Lung (tissue), 11 donors: ENCODE measurements at regions not wholly inside any gene's neighbourhood (a gene's known extent, or its start where the extent isn't known, plus 50 kb on each side); places are given as distances from the start of the nearest gene placed in this dataset.

Experiments used
- ATAC-seq: fragments of 200-7000 bp; cut with Tn5 transposase; one replicate; pipeline ENCODE4 v1.9.1; 2020; ENCODE audit warnings: moderate number of reproducible peaks; ENCODE audit not compliant: insufficient read depth, low FRiP score
- DNase-seq, 3 donors: peaks; one replicate each; pipeline ENCODE4 v3.0.0-alpha.2; 2013 to 2017
- H3K27ac ChIP-seq, 2 donors: one replicate each; pipeline ENCODE4 v1.5.1; 2013; ENCODE audit warnings: mild to moderate bottlenecking in 2 of 2, moderate library complexity in 2 of 2, control low read depth in 1 of 2, inconsistent platforms in 1 of 2, low read depth in 1 of 2, low read length in 1 of 2
- H3K27me3 ChIP-seq, 3 donors: one replicate each; pipeline ENCODE4 v1.5.1; 2013; ENCODE audit warnings: low read length in 2 of 3; ENCODE audit not compliant: control insufficient read depth in 3 of 3, insufficient read depth in 3 of 3
- H3K36me3 ChIP-seq, 4 donors: one replicate each; pipeline ENCODE4 v1.5.1; 2013; ENCODE audit warnings: low read length in 4 of 4, mild to moderate bottlenecking in 1 of 4, moderate library complexity in 1 of 4; ENCODE audit not compliant: control insufficient read depth in 4 of 4, insufficient read depth in 4 of 4
- H3K4me1 ChIP-seq, 5 donors: one replicate each; pipeline ENCODE4 v1.5.1; 2013; ENCODE audit warnings: low read length in 5 of 5, mild to moderate bottlenecking in 2 of 5, moderate library complexity in 1 of 5; ENCODE audit not compliant: control insufficient read depth in 5 of 5, insufficient read depth in 5 of 5
- H3K4me3 ChIP-seq: one replicate; pipeline ENCODE4 v1.5.1; 2013; ENCODE audit warnings: mild to moderate bottlenecking, control low read depth, moderate library complexity
- H3K9ac ChIP-seq, 2 donors: one replicate each; pipeline ENCODE4 v1.5.1; 2013; ENCODE audit warnings: low read length in 2 of 2, control low read depth in 1 of 2; ENCODE audit not compliant: insufficient read depth in 1 of 2
- H3K9me3 ChIP-seq, 4 donors: one replicate each; pipeline ENCODE4 v1.5.1; 2013; ENCODE audit warnings: low read length in 3 of 4, mild to moderate bottlenecking in 1 of 4, moderate library complexity in 1 of 4; ENCODE audit not compliant: control insufficient read depth in 4 of 4, insufficient read depth in 3 of 4
- WGBS, 2 donors: extraction: QIAGEN DNeasy Blood & Tissue Kit; methylation state at CpG; one replicate each; pipeline ENCODE4 v1.1.7; 2013; 5-methylcytosine and 5-hydroxymethylcytosine counted together
- TF ChIP-seq, protein P1 (sequence below): IDR thresholded peaks from 2 replicates; pipeline ENCODE4 v1.5.1; 2012; ENCODE audit warnings: mild to moderate bottlenecking; ENCODE audit errors: control extremely low read depth, extremely low read depth
- donor health status: control.
- donor health status: control.
- donor health status: Bipolar disorder and iron deficiency.
- donor health status: healthy.
- donor health status: DM: yes; HTN: yes; CAD: no.

DNA sequence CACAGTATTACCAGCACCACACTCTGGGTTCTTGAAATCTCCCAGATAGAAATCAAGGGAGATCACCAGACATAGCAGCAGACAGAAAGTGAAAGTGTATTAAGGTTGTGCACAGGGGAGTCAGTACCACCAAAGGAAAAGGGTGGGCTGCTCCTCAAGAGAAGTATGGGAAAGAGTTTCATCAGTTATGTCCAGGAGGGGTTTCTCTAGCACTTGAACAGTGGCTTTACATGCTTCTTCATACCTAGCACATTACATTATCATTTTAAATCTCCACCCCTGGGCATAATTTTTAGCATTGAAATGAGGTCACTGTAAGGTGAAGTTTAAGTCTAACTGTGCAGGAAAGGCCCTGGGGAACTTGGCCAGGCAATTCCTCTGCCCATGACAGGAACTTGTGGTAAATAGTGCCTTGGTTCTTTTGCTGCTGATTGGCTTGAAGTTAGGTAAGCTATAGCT, 601.0 kb downstream of the NUF2 start:
- Histone ChIP-seq H3K27me3 (no peaks in the 10 kb centered on the region), H3K4me3 (no peak overlapping the region), H3K9ac (no peak overlapping the region), H3K9me3 (no peaks in the 10 kb centered on the region), H3K4me1 (no peaks in the 10 kb centered on the region), H3K27ac (no peak overlapping the region), H3K36me3 (no peaks in the 10 kb centered on the region)
- TF ChIP-seq, protein P1, sequence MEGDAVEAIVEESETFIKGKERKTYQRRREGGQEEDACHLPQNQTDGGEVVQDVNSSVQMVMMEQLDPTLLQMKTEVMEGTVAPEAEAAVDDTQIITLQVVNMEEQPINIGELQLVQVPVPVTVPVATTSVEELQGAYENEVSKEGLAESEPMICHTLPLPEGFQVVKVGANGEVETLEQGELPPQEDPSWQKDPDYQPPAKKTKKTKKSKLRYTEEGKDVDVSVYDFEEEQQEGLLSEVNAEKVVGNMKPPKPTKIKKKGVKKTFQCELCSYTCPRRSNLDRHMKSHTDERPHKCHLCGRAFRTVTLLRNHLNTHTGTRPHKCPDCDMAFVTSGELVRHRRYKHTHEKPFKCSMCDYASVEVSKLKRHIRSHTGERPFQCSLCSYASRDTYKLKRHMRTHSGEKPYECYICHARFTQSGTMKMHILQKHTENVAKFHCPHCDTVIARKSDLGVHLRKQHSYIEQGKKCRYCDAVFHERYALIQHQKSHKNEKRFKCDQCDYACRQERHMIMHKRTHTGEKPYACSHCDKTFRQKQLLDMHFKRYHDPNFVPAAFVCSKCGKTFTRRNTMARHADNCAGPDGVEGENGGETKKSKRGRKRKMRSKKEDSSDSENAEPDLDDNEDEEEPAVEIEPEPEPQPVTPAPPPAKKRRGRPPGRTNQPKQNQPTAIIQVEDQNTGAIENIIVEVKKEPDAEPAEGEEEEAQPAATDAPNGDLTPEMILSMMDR = no peak
- ATAC-seq (no peak), DNase-seq (no peak)

DNA sequence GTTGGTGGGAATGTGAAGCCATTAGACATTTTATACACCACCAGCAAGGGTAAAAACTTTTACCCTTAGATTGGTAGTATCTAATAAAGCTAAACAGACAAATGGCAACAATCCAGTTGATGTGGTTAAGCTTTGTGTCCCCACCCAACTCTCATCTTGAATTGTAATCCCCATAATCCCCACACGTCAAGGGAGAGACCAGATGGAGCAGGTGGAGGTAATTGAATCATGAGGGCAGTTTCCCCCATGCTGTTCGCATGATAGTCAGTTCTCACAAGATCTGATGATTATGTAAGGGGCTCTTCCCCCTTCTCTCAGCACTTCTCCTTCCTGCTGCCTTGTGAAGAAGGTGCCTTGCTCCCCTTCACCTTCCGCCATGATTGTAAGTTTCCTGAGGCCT, 602.3 kb downstream of the NUF2 start:
- no peak overlapping the region for H3K9ac ChIP-seq
- H3K27ac ChIP-seq = no peak overlapping the region
- 71 to 88% methylated on average over 3 of the region's 3 CpGs for WGBS, 2 donors
- no peaks in the 10 kb centered on the region for H3K9me3 ChIP-seq
- H3K27me3 ChIP-seq = no peaks in the 10 kb centered on the region
- no peak for ATAC-seq
- TF ChIP-seq, protein P1 = no peak
- no peak for DNase-seq
- no peaks in the 10 kb centered on the region for H3K36me3 ChIP-seq
- H3K4me1 ChIP-seq = no peaks in the 10 kb centered on the region
- no peak overlapping the region for H3K4me3 ChIP-seq

DNA sequence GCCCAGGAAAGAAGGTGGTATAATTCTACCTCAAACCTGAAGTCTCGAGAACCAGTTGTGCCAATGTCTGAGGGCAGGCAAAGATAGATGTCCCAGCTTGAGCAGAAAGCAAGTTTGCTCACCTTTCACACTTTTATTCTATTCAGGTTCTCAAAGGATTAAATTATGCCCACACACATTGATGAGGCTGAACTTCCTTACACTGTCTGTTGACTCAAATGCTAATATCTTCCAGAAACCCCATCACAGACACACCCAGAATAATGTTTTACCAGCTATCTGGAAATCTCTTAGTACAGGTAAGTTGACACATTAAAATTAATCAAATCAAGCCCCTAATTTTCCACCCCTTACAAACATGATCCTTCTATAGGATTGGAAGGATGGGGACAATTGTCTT, 605.7 kb downstream of the NUF2 start:
- H3K9ac ChIP-seq = no peak overlapping the region

DNA sequence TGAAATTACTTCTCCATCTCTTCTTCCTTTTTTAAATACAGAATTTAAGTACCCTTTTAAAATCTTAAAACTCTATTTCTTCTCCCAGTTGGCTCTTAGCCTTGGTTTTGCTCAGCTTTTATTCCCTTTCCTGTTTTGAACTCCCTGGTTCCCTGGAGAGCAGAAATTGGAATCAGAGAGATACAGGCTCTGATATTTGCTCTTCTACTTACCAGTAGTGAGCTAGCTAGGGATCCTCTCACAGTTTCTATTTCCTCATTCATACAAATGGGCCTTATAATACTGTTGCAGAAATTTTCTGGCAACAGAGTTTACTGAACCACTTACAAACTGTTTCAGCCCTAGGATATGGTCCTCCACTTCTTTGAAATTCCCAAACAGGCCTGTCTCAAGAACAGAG, 606.3 kb downstream of the NUF2 start:
- ATAC-seq = no peak
- DNase-seq = no peak

More for the DNA sequence above, 605.7 kb downstream of the NUF2 start:
- Histone ChIP-seq H3K4me1 (no peaks in the 10 kb centered on the region), H3K36me3 (no peaks in the 10 kb centered on the region), H3K27ac (no peak overlapping the region), H3K4me3 (no peak overlapping the region), H3K27me3 (no peaks in the 10 kb centered on the region), H3K9me3 (no peaks in the 10 kb centered on the region)
- ATAC-seq = no peak
- TF ChIP-seq, protein P1 = no peak
- WGBS, 2 donors = 86 to 100% methylated on average over 1 of the region's 1 CpG
- DNase-seq = no peak

More for the DNA sequence above, 606.3 kb downstream of the NUF2 start:
- Histone ChIP-seq H3K4me3 (no peak overlapping the region), H3K9ac (no peak overlapping the region), H3K36me3 (no peaks in the 10 kb centered on the region), H3K27me3 (no peaks in the 10 kb centered on the region), H3K9me3 (no peaks in the 10 kb centered on the region), H3K4me1 (no peaks in the 10 kb centered on the region), H3K27ac (no peak overlapping the region)
- TF ChIP-seq, protein P1 = no peak
